A549 (cell line): ENCODE measurements at regions not wholly inside any gene's neighbourhood (a gene's known extent, or its start where the extent isn't known, plus 50 kb on each side); places are given as distances from the start of the nearest gene placed in this dataset.

ENCODE experiments used
- JUN ChIP-seq, 2 experiments: fragments of >200 bp; sonication (Bioruptor Twin); formaldehyde crosslinking; IDR thresholded peaks; 2 replicates in 1 of 2; 3 replicates in 1 of 2; pipeline ENCODE4 v1.6.1; 2016 to 2017
- POLR2A ChIP-seq: IDR thresholded peaks from 2 replicates; pipeline ENCODE4 v1.6.1; 2012; ENCODE audit warnings: mild to moderate bottlenecking, low read length
- POLR2AphosphoS2 ChIP-seq: conservative IDR thresholded peaks from 2 replicates; pipeline ENCODE4 v1.6.1; 2012; ENCODE audit warnings: low read length, improper control_type of control experiment, inconsistent platforms
- TF ChIP-seq, protein P1 (sequence below): fragments of 200-600 bp; sonication (generic); IDR thresholded peaks from 2 replicates; pipeline ENCODE4 v1.6.1; 2016; ENCODE audit warnings: antibody characterized with exemption, mild to moderate bottlenecking, moderate library complexity
- TF ChIP-seq, protein P2 (sequence below): fragments of >200 bp; sonication (Bioruptor Twin); formaldehyde crosslinking; IDR thresholded peaks from 3 replicates; pipeline ENCODE4 v1.5.1; 2016

DNA sequence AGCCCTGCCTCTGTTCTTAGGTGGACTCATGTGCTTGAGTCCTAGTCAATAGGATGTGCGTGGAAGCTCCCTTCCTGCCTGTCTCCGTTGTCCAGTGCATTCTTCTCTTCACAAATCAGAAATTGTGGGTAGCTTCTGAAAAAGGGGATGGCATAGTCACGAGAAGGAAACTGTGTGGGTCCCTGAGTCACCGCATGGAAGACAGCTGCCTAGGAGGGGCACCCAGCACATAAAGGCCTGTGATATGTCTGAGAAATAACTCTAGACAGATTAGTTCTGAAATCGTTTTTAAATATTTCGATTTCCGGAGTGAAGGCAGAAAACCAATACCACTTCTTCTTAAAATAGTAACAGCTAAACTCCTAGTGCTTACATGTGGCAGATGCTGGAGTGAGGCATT lies 974.4 kb downstream of the BCL11B start:
- TF ChIP-seq, protein P1, sequence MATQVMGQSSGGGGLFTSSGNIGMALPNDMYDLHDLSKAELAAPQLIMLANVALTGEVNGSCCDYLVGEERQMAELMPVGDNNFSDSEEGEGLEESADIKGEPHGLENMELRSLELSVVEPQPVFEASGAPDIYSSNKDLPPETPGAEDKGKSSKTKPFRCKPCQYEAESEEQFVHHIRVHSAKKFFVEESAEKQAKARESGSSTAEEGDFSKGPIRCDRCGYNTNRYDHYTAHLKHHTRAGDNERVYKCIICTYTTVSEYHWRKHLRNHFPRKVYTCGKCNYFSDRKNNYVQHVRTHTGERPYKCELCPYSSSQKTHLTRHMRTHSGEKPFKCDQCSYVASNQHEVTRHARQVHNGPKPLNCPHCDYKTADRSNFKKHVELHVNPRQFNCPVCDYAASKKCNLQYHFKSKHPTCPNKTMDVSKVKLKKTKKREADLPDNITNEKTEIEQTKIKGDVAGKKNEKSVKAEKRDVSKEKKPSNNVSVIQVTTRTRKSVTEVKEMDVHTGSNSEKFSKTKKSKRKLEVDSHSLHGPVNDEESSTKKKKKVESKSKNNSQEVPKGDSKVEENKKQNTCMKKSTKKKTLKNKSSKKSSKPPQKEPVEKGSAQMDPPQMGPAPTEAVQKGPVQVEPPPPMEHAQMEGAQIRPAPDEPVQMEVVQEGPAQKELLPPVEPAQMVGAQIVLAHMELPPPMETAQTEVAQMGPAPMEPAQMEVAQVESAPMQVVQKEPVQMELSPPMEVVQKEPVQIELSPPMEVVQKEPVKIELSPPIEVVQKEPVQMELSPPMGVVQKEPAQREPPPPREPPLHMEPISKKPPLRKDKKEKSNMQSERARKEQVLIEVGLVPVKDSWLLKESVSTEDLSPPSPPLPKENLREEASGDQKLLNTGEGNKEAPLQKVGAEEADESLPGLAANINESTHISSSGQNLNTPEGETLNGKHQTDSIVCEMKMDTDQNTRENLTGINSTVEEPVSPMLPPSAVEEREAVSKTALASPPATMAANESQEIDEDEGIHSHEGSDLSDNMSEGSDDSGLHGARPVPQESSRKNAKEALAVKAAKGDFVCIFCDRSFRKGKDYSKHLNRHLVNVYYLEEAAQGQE = no peak
- TF ChIP-seq, protein P2, sequence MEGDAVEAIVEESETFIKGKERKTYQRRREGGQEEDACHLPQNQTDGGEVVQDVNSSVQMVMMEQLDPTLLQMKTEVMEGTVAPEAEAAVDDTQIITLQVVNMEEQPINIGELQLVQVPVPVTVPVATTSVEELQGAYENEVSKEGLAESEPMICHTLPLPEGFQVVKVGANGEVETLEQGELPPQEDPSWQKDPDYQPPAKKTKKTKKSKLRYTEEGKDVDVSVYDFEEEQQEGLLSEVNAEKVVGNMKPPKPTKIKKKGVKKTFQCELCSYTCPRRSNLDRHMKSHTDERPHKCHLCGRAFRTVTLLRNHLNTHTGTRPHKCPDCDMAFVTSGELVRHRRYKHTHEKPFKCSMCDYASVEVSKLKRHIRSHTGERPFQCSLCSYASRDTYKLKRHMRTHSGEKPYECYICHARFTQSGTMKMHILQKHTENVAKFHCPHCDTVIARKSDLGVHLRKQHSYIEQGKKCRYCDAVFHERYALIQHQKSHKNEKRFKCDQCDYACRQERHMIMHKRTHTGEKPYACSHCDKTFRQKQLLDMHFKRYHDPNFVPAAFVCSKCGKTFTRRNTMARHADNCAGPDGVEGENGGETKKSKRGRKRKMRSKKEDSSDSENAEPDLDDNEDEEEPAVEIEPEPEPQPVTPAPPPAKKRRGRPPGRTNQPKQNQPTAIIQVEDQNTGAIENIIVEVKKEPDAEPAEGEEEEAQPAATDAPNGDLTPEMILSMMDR = no peak
- no peak for TF ChIP-seq POLR2A
- no peak for TF ChIP-seq JUN (IDR thresholded peaks at IDR 0.05)
- TF ChIP-seq POLR2AphosphoS2 = no peak
